ENCODE measurements at regions not wholly inside any gene's neighbourhood (a gene's known extent, or its start where the extent isn't known, plus 50 kb on each side); places are given as distances from the start of the nearest gene placed in this dataset.

- DNase-seq: no peak
These were observed 64.7 kb upstream of the TLK1 start for GRCh38 chr2:171225302-171225980.

DNA sequence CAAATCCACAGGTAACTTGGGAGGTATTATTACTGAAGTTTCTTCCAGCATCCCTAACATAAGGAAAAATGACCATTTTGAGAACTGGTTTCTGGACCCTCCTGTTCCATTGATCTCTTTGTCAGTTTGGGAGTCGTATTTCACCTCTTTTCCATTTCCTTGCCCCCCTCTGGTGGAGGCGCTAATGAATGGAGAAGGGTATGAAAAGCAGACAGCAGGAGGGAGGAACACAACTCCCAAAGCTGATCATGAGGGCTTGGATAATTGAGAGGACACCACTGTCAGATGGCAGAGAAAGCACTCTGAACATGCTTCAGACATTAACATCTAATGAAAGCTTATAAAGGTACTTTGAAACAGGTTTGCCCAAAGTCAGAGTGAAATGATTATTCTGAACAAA lies 56.6 kb upstream of the TLK1 start:
- no peak for DNase-seq

DNA sequence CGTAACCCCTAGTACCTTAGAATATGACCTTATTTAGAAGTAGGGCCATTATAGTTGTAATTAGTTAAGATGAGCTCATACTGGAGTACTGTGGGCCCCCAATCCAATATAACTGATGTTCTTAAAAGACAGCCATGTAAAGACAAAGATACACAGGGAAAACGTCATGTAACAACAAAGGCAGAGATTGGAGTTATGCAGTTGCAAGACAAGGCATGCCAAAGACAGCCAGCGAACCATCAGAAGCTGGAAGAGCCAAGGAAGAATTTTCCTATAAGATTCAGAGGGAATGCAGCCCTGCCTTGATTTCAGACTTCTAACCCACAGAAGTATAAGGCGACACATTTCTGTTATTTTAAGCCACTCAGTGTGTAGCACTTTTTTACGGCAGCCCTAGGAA lies 55.9 kb upstream of the TLK1 start:
- no peak for DNase-seq

GRCh38 chr2:171214093-171214492 lies 53.4 kb upstream of the TLK1 start:
- no peak for DNase-seq

DNA sequence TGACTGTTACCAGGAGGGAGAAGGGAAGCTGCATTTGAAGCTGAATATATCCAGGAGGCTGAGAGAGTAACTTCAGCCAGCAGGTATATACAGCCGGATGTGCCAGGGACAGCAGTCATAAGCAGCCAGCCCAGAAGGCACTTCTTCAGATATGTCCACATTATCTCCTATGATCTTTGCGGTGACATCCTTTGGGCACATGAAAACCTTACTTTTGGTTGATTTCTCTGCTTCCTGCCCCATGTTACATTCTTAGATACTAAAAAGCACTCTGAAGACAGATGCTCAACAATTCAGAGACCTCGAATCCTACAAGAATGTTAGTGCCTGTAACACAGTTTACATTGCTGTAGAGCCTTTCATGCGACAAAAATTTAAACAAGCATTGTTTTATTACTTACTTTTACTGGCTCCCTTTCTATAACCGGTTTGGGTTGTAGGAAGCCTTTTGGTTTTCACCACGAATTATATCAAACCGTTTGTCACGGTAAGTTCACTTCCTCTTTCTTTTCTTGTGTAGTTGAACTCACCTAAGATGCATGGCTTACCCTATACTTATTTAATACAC lies 50.3 kb upstream of the TLK1 start:
- peak in 5 of 6 experiments; percentile 1 to 66 (median 56) for DNase-seq

Data from stimulated activated naive CD4-positive, alpha-beta T cell (primary cell).